ENCODE measurements at regions not wholly inside any gene's neighbourhood (a gene's known extent, or its start where the extent isn't known, plus 50 kb on each side); places are given as distances from the start of the nearest gene placed in this dataset.
A peak's percentile ranks its signal among the peaks of the same experiment; 100 is the strongest.

DNA sequence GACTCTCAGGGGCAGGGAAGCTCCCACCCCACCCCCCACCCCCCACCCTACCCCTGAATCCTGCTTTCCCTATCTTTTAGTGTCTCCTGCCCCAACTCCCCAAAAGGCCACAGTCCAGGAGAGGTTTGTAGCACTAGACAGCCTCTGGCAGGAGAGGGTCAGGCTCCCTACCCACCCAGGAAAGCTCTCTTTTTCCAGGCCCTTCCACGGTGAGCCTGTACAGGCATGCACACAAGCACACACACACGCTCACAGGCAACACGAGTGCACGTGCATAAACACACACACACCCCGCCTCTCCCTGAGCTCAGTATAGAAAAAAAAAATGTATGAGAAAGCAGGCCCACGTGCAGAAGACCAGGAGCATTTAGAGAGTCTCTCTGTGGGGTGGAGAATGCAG, 414.0 kb downstream of the MN1 start:
- ATAC-seq (replicated peaks) (peak in 1 of 2 donors; percentile 4), DNase-seq (no peak)
- Mint-ChIP-seq H3K27ac (no peak overlapping the region), H3K4me1 (peaks cover 10 to 13% of the 10 kb centered on the region in 2 donors), H3K36me3 (no peaks in the 10 kb centered on the region), H3K27me3 (peaks cover 32 to 37% of the 10 kb centered on the region in 2 donors), H3K9me3 (no peaks in the 10 kb centered on the region), H3K4me3 (no peak overlapping the region)

DNA sequence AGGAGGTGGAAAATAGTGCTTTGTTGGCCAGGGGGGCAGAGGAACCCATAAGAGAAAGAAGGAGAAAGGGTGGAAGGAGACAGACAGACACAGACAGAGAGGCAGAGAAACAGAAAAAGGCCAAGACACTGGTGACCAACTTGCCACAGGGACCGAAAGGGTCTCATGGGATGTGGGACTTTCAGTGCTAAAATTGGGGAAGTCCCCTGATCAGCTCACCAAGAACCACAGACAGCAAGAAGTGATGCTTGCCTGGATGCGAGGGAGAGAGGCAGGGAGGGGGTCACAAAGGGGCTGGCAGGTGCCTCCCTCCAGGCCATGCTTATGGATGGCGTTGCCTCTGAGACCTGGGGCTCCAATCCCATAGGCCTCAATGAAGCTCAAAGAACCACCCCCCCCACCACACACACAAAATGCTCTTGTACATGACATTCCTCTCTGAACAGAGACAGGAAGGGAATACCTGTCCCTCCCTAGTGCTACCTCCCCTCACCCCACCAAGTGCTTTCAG, 413.4 kb downstream of the MN1 start:
- no peaks in the 10 kb centered on the region for H3K9me3 Mint-ChIP-seq
- peaks cover 10 to 13% of the 10 kb centered on the region in 2 donors for H3K4me1 Mint-ChIP-seq
- DNase-seq, result peak; percentile 27
- no peak overlapping the region for H3K27ac Mint-ChIP-seq
- peak; percentile 87 to 97 for ATAC-seq (replicated peaks)
- H3K36me3 Mint-ChIP-seq, result no peaks in the 10 kb centered on the region
- no peak overlapping the region for H3K4me3 Mint-ChIP-seq
- H3K27me3 Mint-ChIP-seq, result peaks cover 30 to 42% of the 10 kb centered on the region in 2 donors

DNA sequence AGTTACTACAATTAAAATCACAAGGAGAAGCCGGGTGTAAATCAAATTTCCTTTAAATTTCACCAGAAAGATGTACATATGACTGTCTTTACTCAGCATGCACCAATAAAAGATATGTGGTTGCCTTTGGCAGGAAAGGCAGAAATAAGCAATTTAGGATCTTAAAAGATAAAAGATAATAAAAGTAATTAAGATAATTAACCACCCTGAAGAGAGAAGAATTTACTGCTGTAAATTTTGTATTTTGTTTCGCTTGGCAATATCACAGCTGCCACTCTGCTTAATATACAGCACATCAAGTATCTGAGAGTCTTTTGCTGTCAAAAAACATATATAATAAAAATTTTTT, 411.9 kb downstream of the MN1 start:
- Mint-ChIP-seq H3K27me3 (peaks cover 32 to 46% of the 10 kb centered on the region in 2 donors), H3K9me3 (peaks cover 0 to 2% of the 10 kb centered on the region in 2 donors), H3K27ac (no peak overlapping the region), H3K4me1 (peaks cover 10 to 13% of the 10 kb centered on the region in 2 donors), H3K4me3 (no peak overlapping the region), H3K36me3 (no peaks in the 10 kb centered on the region)
- no peak for ATAC-seq (replicated peaks)
- DNase-seq, result no peak

DNA sequence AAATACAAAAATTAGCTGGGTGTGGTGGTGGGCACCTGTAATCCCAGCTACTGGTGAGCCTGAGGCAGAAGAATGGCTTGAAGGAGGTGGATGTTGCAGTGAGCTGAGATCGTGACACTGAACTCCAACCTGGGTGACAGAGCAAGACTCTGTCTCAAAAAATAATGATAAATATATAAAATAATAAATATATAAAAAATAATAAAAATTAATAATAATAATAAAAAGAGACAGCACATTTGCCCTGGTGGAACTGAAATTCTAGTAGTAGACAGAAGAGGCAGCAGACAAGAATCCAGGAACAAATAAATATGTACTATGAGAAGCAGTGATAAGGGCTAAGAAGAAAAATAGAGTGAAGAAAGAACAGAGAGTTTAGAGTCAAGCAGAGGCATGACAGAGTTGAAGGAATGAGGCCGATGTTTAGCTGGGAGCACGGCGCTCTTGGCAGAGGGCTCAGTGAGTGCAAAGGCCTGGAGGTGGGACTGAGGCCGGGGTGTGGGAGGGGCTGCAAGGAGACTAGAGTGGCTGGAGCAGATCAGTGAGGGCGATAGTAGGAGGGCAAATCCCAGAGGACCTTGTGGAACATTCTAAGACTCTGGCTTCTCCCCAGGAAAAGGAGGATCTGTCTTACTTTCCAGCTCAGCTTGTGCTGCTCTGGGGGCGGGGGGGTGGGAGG, 410.3 kb downstream of the MN1 start:
- no peaks in the 10 kb centered on the region for H3K36me3 Mint-ChIP-seq
- H3K4me1 Mint-ChIP-seq, result peaks cover 10 to 13% of the 10 kb centered on the region in 2 donors
- H3K4me3 Mint-ChIP-seq, result no peak overlapping the region
- no peak overlapping the region for H3K27ac Mint-ChIP-seq
- H3K9me3 Mint-ChIP-seq, result peaks cover 4 to 7% of the 10 kb centered on the region in 2 donors
- peaks cover 26 to 46% of the 10 kb centered on the region in 2 donors for H3K27me3 Mint-ChIP-seq
- no peak for DNase-seq
- ATAC-seq (replicated peaks), result no peak

DNA sequence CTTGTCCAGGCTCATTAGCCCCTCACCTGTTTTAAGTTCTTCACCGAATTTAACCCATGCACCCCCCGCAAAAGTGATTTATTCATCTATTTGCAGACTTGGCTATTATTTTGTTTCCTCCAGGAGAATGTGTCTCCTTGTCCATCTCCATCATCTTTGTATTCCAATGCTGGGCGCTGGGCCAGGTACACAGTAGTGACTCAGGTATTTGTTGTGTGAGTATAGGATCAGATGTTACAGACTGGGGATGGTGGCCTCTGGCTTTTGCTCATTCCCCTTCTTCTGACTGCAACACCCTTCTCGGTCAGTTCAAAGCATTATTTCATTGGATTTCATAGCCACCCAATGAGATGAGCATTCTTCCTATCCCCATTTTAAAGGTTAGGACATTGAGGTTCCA, 408.2 kb downstream of the MN1 start:
- Mint-ChIP-seq H3K9me3 (peaks cover 4 to 7% of the 10 kb centered on the region in 2 donors), H3K27ac (no peak overlapping the region), H3K4me3 (no peak overlapping the region), H3K4me1 (peaks cover 3 to 4% of the 10 kb centered on the region in 2 donors), H3K27me3 (peaks cover 25 to 38% of the 10 kb centered on the region in 2 donors), H3K36me3 (no peaks in the 10 kb centered on the region)
- DNase-seq (no peak), ATAC-seq (replicated peaks) (no peak)

DNA sequence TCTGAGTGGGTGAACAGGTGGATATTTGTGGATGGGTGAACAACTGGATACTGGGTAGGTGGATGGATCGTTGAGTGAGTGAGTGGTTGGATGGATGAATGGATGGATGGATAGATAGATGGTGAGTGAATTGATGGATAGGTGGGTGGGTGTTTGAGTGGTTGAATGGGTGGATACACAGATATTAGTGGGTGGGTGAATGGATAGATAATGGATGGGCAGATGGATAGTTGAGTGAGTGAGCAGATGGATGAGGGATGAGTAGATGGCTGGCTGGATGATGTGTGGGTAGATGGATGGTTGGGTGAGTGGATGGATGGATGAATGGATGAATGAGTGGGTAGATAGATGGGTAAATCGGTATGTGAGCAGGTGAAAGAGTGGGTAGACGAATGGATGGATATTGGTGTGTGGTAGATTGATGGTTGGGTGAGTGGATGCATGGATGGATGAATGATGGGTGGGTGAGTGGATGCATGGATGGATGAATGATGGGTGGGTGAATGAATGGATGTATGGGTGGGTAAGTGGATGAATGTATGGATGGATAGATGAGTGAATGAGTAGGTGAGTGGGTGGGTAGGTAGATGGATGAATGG, 406.7 kb downstream of the MN1 start:
- Mint-ChIP-seq H3K36me3 (no peaks in the 10 kb centered on the region), H3K4me3 (no peak overlapping the region), H3K27ac (no peak overlapping the region), H3K9me3 (peaks cover 4 to 7% of the 10 kb centered on the region in 2 donors), H3K4me1 (no peaks in the 10 kb centered on the region), H3K27me3 (peaks cover 15 to 27% of the 10 kb centered on the region in 2 donors)
- ATAC-seq (replicated peaks) (no peak), DNase-seq (no peak)

DNA sequence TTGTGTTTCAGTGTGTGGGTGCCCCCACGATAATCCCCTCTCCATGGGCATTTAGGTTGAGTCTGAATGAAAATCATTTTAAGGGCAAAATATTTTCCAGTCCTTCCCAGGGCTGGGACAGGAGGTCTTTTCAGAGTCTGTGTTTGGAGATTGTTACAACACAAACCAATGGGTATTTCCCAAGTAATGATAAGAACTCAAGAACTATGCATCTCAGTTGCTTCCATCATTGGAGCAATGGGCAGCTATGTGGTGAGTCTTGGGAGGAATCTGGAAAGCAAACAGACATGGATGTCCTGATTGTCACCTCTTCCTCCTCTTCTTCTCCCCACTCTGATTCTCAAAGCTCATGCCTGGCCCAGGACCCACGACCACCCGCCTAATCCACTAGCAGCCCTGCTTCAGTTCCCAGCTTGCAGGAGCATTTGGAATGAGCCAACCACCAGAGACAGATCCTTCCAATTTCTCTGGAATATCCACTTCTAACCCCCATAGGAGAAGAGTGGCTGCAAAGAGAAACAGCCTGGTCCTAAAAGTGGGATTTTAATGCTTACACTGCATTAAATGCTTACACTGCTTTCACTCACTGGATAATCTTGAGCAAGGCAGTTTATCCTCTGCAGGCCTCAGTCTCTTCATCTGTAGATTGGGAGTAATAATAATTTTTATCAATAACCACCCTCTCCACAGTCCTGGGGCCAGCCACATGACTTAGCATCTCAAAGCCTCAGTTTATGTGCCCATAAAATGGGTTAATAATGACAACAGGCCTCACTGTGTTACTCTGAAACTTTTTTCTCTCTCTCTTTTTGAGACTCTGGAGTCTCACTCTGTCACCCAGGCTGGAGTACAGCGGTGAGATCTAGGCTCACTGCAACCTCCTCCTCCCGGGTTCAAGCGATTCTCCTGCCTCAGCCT, 404.3 kb downstream of the MN1 start:
- peaks cover 10 to 12% of the 10 kb centered on the region in 2 donors for H3K9me3 Mint-ChIP-seq
- H3K36me3 Mint-ChIP-seq, result no peaks in the 10 kb centered on the region
- H3K27ac Mint-ChIP-seq, result no peak overlapping the region
- no peaks in the 10 kb centered on the region for H3K4me1 Mint-ChIP-seq
- ATAC-seq (replicated peaks), result no peak
- no peak for DNase-seq
- no peak overlapping the region for H3K4me3 Mint-ChIP-seq
- H3K27me3 Mint-ChIP-seq, result peaks cover 15 to 25% of the 10 kb centered on the region in 2 donors

DNA sequence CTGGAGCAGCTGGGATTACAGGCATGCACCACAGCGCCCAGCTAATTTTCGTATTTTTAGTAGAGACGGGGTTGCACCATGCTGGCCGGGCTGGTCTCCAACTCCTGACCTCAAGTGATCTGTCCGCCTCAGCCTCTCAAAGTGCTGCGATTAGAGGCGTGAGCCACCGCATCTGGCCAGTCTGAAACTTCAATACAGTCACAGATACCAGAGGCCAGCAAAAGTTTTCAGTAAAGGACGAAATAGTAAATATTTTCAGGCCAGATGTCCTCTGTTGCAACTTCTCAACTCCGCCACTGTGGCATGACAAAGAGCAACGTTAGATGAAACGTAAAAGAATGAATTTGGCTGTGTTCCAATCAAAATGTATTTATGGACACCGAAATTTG, 403.6 kb downstream of the MN1 start:
- Mint-ChIP-seq H3K4me1 (no peaks in the 10 kb centered on the region), H3K27ac (no peak overlapping the region), H3K9me3 (peaks cover 10 to 13% of the 10 kb centered on the region in 2 donors), H3K27me3 (peaks cover 15 to 19% of the 10 kb centered on the region in 2 donors), H3K36me3 (no peaks in the 10 kb centered on the region), H3K4me3 (no peak overlapping the region)
- no peak for DNase-seq
- ATAC-seq (replicated peaks), result no peak

DNA sequence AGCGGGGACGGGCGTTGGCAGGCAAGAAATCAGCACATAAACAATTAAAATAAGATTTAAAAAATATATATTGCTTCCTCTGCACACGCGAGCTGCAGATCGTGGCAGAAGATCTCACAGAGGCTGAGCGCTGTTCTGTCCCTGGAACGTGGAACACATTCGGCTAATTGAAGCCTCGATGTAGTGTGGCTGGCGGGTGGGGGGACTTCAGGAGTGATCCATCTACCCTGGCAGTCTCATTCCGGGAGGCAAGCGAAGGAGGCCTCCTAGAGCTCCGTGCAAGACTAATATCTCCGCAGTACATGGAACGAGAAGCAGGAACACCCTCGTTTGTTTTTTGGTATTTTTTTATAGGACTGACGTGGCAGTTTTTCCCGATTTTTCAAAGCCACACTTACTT, 402.4 kb downstream of the MN1 start:
- ATAC-seq (replicated peaks) (no peak), DNase-seq (no peak)
- no peak overlapping the region for H3K4me3 Mint-ChIP-seq

DNA sequence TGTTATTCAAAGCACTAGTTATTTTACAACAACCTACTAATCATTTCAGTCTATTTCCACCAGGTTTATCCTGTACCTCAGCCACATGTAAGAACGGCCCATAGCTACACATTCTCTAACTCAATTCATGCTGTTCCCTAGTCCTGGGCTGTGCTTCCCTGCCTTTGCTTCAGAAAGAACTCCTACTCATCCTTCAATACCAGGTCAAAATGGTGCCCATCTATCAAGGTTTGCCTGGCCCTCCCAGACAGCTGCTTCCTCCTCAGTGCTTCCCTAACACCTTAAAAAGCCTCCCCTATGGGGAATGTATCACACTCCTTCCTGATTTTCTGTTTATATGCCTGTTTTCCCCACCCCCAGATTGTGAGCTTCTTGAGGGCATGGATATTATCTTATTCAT, 400.7 kb downstream of the MN1 start:
- Mint-ChIP-seq H3K4me1 (no peaks in the 10 kb centered on the region), H3K27ac (no peak overlapping the region), H3K4me3 (no peak overlapping the region), H3K27me3 (peaks cover 10 to 18% of the 10 kb centered on the region in 2 donors), H3K9me3 (peaks cover 3 to 12% of the 10 kb centered on the region in 2 donors), H3K36me3 (no peaks in the 10 kb centered on the region)
- DNase-seq (no peak), ATAC-seq (replicated peaks) (no peak)

More for the DNA sequence above, 402.4 kb downstream of the MN1 start:
- H3K36me3 Mint-ChIP-seq, result no peaks in the 10 kb centered on the region
- H3K4me1 Mint-ChIP-seq, result no peaks in the 10 kb centered on the region
- peaks cover 10 to 14% of the 10 kb centered on the region in 2 donors for H3K9me3 Mint-ChIP-seq
- H3K27me3 Mint-ChIP-seq, result peaks cover 15 to 20% of the 10 kb centered on the region in 2 donors
- no peak overlapping the region for H3K27ac Mint-ChIP-seq

DNA sequence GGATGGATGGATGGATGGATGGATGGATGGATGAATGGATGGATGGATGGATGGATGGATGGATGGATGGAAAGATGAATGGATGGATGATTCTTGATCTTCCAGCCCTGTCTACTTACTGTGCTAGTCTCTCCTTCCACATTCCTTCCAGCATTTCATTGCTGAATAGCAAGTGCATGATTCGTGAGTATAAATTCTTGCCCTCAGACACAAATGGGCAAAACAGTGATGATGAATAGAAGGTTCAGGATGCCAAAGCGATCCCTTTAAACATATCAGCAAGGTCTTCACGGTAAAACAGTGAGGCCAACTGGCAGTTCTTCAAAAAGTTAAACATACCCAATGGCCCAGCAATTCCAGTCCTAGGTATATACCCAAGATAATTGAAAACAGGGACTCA, 400.2 kb downstream of the MN1 start:
- Mint-ChIP-seq H3K4me1 (no peaks in the 10 kb centered on the region), H3K9me3 (peaks cover 3 to 12% of the 10 kb centered on the region in 2 donors), H3K27ac (no peak overlapping the region), H3K27me3 (peaks cover 13 to 18% of the 10 kb centered on the region in 2 donors), H3K4me3 (no peak overlapping the region), H3K36me3 (no peaks in the 10 kb centered on the region)
- DNase-seq (no peak), ATAC-seq (replicated peaks) (no peak)

DNA sequence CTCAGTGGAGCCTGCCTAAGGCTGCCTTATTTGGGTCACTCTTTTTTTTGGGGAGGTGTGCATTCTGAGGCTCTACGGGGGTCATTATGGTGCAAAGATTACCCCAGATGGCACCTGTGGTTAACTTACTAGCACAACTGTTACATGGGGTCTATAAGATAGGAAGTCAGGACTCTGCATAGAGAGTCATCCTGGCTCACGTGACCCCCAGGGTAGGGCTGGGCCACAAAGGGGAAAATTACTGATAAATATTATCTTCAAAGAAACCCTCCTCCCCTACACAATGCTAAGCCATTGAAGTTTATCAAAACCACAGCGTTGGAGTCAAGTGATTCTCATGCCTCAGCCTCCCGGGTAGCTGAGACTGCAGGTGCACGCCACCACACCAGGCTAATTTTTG, 397.1 kb downstream of the MN1 start:
- DNase-seq (no peak), ATAC-seq (replicated peaks) (no peak)
- H3K4me3 Mint-ChIP-seq, result no peak overlapping the region
- no peaks in the 10 kb centered on the region for H3K4me1 Mint-ChIP-seq
- H3K36me3 Mint-ChIP-seq, result no peaks in the 10 kb centered on the region
- H3K27me3 Mint-ChIP-seq, result peaks cover 25 to 31% of the 10 kb centered on the region in 2 donors
- no peak overlapping the region for H3K27ac Mint-ChIP-seq
- peaks cover 7 to 15% of the 10 kb centered on the region in 2 donors for H3K9me3 Mint-ChIP-seq

DNA sequence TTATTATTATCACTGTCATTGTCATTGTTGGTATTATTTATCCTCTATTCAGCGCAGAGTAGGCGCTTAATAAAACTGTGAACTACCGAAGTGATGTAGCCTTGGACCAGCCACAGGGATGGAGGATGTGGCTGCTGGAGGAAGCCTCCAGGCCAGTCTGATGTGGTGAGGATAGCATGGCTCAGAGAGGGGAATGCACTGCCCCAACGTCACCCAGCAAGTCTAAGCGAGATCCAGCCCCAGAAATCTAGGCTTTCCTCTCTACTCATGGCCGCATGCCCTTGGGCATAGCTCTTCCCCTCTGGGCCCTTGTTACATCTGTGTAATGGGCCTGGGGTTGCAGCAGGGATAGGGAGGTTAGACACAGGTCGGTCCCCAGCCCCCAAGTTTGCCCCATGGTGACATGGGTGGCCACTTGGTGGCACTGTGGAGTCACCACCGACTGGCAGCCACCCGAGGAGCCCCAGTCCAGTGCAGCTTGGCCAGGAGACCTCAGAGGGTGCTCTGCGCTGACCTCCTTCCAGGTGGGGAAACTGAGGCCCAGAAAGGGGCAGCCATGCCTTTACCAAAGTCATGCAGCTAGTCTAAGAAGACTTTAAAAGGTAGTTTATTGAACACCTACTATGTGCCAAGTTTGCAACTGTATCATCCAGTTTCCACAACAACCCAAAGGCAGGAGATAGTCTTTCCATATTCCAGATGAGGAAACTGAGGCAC, 395.7 kb downstream of the MN1 start:
- DNase-seq (no peak), ATAC-seq (replicated peaks) (peak; percentile 45 to 57)
- Mint-ChIP-seq H3K4me1 (no peaks in the 10 kb centered on the region), H3K4me3 (no peak overlapping the region), H3K27me3 (peaks cover 23 to 29% of the 10 kb centered on the region in 2 donors), H3K9me3 (peaks cover 7 to 12% of the 10 kb centered on the region in 2 donors), H3K27ac (no peak overlapping the region), H3K36me3 (no peaks in the 10 kb centered on the region)

DNA sequence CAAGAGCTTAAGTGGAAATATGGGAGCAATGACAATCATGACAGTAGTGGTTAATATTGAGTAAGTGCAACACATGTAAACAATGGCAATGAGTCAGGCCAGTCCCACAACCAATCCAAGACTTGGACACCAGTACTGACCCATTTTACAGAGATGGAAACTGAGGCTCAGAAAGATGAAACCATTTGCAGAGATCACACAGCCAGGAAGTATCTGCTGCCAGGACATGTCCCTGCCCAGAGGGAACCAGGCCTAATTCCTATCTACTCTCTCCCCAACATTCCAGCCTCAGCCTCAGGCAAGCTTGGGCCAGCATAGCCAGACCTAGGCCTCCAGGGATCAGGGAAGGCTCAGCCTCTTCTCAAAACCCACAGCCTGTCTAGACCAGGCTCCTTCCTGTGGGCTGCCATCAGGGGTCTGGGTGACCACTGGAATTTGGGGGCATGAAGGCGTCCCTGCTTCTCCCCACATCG, 395.1 kb downstream of the MN1 start:
- DNase-seq, result no peak
- Mint-ChIP-seq H3K4me1 (no peaks in the 10 kb centered on the region), H3K27me3 (peaks cover 19 to 24% of the 10 kb centered on the region in 2 donors), H3K4me3 (no peak overlapping the region), H3K36me3 (no peaks in the 10 kb centered on the region), H3K27ac (no peak overlapping the region), H3K9me3 (peaks cover 7 to 9% of the 10 kb centered on the region in 2 donors)
- ATAC-seq (replicated peaks), result no peak

All from stimulated activated naive B cell treated with anti-CD40 and anti-IgM and Interleukin-4, amounts not matched to agents 10 μg/mL and 1 μg/mL and 100 μg/mL, for 72 hours (primary cell).